T-helper 2 cell treated with Interferon-gamma antibody and Interleukin-4, amounts not matched to agents 5 μg/mL and 100 μg/mL, for 36 hours (primary cell): ENCODE measurements at regions not wholly inside any gene's neighbourhood (a gene's known extent, or its start where the extent isn't known, plus 50 kb on each side); places are given as distances from the start of the nearest gene placed in this dataset.
"Not testable (repeated sequence)": the region's sequence is repeated elsewhere in the genome, so short reads cannot be mapped to it uniquely, and the experiment has no call there.

ENCODE experiments used
- DNase-seq: peaks from one replicate; pipeline ENCODE4 v3.0.0; 2021; ENCODE audit warnings: low spot score
- H3K27ac Mint-ChIP-seq: one replicate; pipeline ENCODE4 v1.8.0; 2021; ENCODE audit warnings: mild to moderate bottlenecking, mixed read lengths
- H3K27me3 Mint-ChIP-seq: one replicate; pipeline ENCODE4 v1.8.0; 2021; ENCODE audit warnings: low read depth, mixed read lengths
- H3K36me3 Mint-ChIP-seq: one replicate; pipeline ENCODE4 v1.8.0; 2021; ENCODE audit warnings: low read depth, mixed read lengths
- H3K4me1 Mint-ChIP-seq: one replicate; pipeline ENCODE4 v1.8.0; 2021; ENCODE audit warnings: low read depth, mixed read lengths
- H3K4me3 Mint-ChIP-seq: one replicate; pipeline ENCODE4 v1.8.0; 2022; ENCODE audit warnings: mild to moderate bottlenecking, moderate library complexity, mixed read lengths
- H3K9me3 Mint-ChIP-seq: one replicate; pipeline ENCODE4 v1.8.0; 2021; ENCODE audit warnings: mixed read lengths

- DNase-seq, H3K27me3 Mint-ChIP-seq, H3K27ac Mint-ChIP-seq, H3K4me1 Mint-ChIP-seq, H3K36me3 Mint-ChIP-seq, H3K4me3 Mint-ChIP-seq: not testable (repeated sequence)
- H3K9me3 Mint-ChIP-seq, result peaks cover 28% of the 10 kb centered on the region
These were observed 642.3 kb upstream of the SYNCRIP start for GRCh38 chr6:86284809-86285480.

GRCh38 chr6:86283596-86283995 is 640.9 kb upstream of the SYNCRIP start:
- H3K27ac Mint-ChIP-seq, H3K36me3 Mint-ChIP-seq, H3K4me3 Mint-ChIP-seq, DNase-seq, H3K4me1 Mint-ChIP-seq, H3K27me3 Mint-ChIP-seq: not testable (repeated sequence)
- H3K9me3 Mint-ChIP-seq, result peaks cover 28% of the 10 kb centered on the region

- DNase-seq, result no peak
- H3K36me3 Mint-ChIP-seq, result no peaks in the 10 kb centered on the region
- peaks cover 24% of the 10 kb centered on the region for H3K9me3 Mint-ChIP-seq
- no peaks in the 10 kb centered on the region for H3K4me1 Mint-ChIP-seq
- H3K27me3 Mint-ChIP-seq, result no peaks in the 10 kb centered on the region
- H3K4me3 Mint-ChIP-seq, result no peak overlapping the region
- H3K27ac Mint-ChIP-seq, result no peak overlapping the region
These were observed 633.4 kb upstream of the SYNCRIP start for GRCh38 chr6:86276056-86276455.

GRCh38 chr6:86273936-86274335 is 631.2 kb upstream of the SYNCRIP start:
- Mint-ChIP-seq H3K4me3 (no peak overlapping the region), H3K27me3 (no peaks in the 10 kb centered on the region), H3K36me3 (no peaks in the 10 kb centered on the region), H3K27ac (no peak overlapping the region), H3K9me3 (peaks cover 21% of the 10 kb centered on the region), H3K4me1 (no peaks in the 10 kb centered on the region)
- DNase-seq, result no peak

- Mint-ChIP-seq H3K9me3 (peaks cover 13% of the 10 kb centered on the region), H3K4me3 (no peak overlapping the region), H3K4me1 (no peaks in the 10 kb centered on the region), H3K27me3 (no peaks in the 10 kb centered on the region), H3K36me3 (no peaks in the 10 kb centered on the region), H3K27ac (no peak overlapping the region)
- no peak for DNase-seq
These were observed 614.0 kb upstream of the SYNCRIP start for GRCh38 chr6:86256615-86257187.

GRCh38 chr6:86255973-86256372 is 613.3 kb upstream of the SYNCRIP start:
- DNase-seq, result no peak
- H3K4me3 Mint-ChIP-seq, result no peak overlapping the region
- H3K36me3 Mint-ChIP-seq, result no peaks in the 10 kb centered on the region
- peaks cover 13% of the 10 kb centered on the region for H3K9me3 Mint-ChIP-seq
- no peaks in the 10 kb centered on the region for H3K27me3 Mint-ChIP-seq
- H3K27ac Mint-ChIP-seq, result no peak overlapping the region
- H3K4me1 Mint-ChIP-seq, result no peaks in the 10 kb centered on the region

GRCh38 chr6:86251106-86251505 is 608.4 kb upstream of the SYNCRIP start:
- Mint-ChIP-seq H3K4me1 (no peaks in the 10 kb centered on the region), H3K9me3 (peaks cover 28% of the 10 kb centered on the region), H3K4me3 (no peak overlapping the region), H3K27me3 (no peaks in the 10 kb centered on the region), H3K27ac (no peak overlapping the region), H3K36me3 (no peaks in the 10 kb centered on the region)
- DNase-seq, result no peak

GRCh38 chr6:86217906-86218305 is 575.2 kb upstream of the SYNCRIP start:
- Mint-ChIP-seq H3K4me3 (no peak overlapping the region), H3K27me3 (no peaks in the 10 kb centered on the region), H3K36me3 (no peaks in the 10 kb centered on the region), H3K4me1 (no peaks in the 10 kb centered on the region), H3K9me3 (peaks cover 3% of the 10 kb centered on the region), H3K27ac (no peak overlapping the region)
- no peak for DNase-seq

- H3K36me3 Mint-ChIP-seq, result no peaks in the 10 kb centered on the region
- no peak overlapping the region for H3K4me3 Mint-ChIP-seq
- no peak overlapping the region for H3K27ac Mint-ChIP-seq
These were observed 572.6 kb upstream of the SYNCRIP start for GRCh38 chr6:86215323-86215722.

GRCh38 chr6:86205980-86206379 is 563.3 kb upstream of the SYNCRIP start:
- DNase-seq, result no peak
- H3K9me3 Mint-ChIP-seq, result peaks cover 13% of the 10 kb centered on the region
- H3K27ac Mint-ChIP-seq, result no peak overlapping the region
- no peak overlapping the region for H3K4me3 Mint-ChIP-seq
- no peaks in the 10 kb centered on the region for H3K27me3 Mint-ChIP-seq
- H3K36me3 Mint-ChIP-seq, result no peaks in the 10 kb centered on the region
- H3K4me1 Mint-ChIP-seq, result no peaks in the 10 kb centered on the region

More at GRCh38 chr6:86215323-86215722, 572.6 kb upstream of the SYNCRIP start:
- H3K4me1 Mint-ChIP-seq, result no peaks in the 10 kb centered on the region
- H3K27me3 Mint-ChIP-seq, result no peaks in the 10 kb centered on the region
- no peak for DNase-seq
- peaks cover 3% of the 10 kb centered on the region for H3K9me3 Mint-ChIP-seq

GRCh38 chr6:86203044-86203443 is 560.4 kb upstream of the SYNCRIP start:
- no peak overlapping the region for H3K27ac Mint-ChIP-seq
- H3K27me3 Mint-ChIP-seq, result no peaks in the 10 kb centered on the region
- H3K4me1 Mint-ChIP-seq, result no peaks in the 10 kb centered on the region
- no peak overlapping the region for H3K4me3 Mint-ChIP-seq
- no peaks in the 10 kb centered on the region for H3K36me3 Mint-ChIP-seq
- no peak for DNase-seq
- H3K9me3 Mint-ChIP-seq, result peaks cover 13% of the 10 kb centered on the region

GRCh38 chr6:86193821-86194220 is 551.1 kb upstream of the SYNCRIP start:
- Mint-ChIP-seq H3K27me3 (no peaks in the 10 kb centered on the region), H3K36me3 (no peaks in the 10 kb centered on the region), H3K9me3 (no peaks in the 10 kb centered on the region), H3K27ac (no peak overlapping the region), H3K4me3 (no peak overlapping the region), H3K4me1 (no peaks in the 10 kb centered on the region)
- no peak for DNase-seq

- no peaks in the 10 kb centered on the region for H3K4me1 Mint-ChIP-seq
- H3K9me3 Mint-ChIP-seq, result no peaks in the 10 kb centered on the region
- H3K4me3 Mint-ChIP-seq, result no peak overlapping the region
- no peaks in the 10 kb centered on the region for H3K36me3 Mint-ChIP-seq
- no peaks in the 10 kb centered on the region for H3K27me3 Mint-ChIP-seq
- no peak overlapping the region for H3K27ac Mint-ChIP-seq
- DNase-seq, result no peak
These were observed 549.4 kb upstream of the SYNCRIP start for GRCh38 chr6:86192123-86192522.

- not testable (repeated sequence) for H3K4me3 Mint-ChIP-seq, H3K9me3 Mint-ChIP-seq, H3K4me1 Mint-ChIP-seq, DNase-seq, H3K36me3 Mint-ChIP-seq, H3K27me3 Mint-ChIP-seq, H3K27ac Mint-ChIP-seq
These were observed 532.5 kb upstream of the SYNCRIP start for GRCh38 chr6:86175149-86175548.

GRCh38 chr6:86154852-86155251 is 512.2 kb upstream of the SYNCRIP start:
- H3K27me3 Mint-ChIP-seq, result no peaks in the 10 kb centered on the region
- H3K36me3 Mint-ChIP-seq, result no peaks in the 10 kb centered on the region
- no peaks in the 10 kb centered on the region for H3K9me3 Mint-ChIP-seq
- no peaks in the 10 kb centered on the region for H3K4me1 Mint-ChIP-seq
- no peak overlapping the region for H3K4me3 Mint-ChIP-seq
- DNase-seq, result no peak
- H3K27ac Mint-ChIP-seq, result no peak overlapping the region
